ENCODE measurements at regions not wholly inside any gene's neighbourhood (a gene's known extent, or its start where the extent isn't known, plus 50 kb on each side); places are given as distances from the start of the nearest gene placed in this dataset.

GRCh38 chr2:234594715-234595114, 97.8 kb upstream of the ARL4C start:
- H4K91ac ChIP-seq (replicated peaks; ENCODE audit: insufficient read length, low read length) = peak overlapping the region; percentile 6
- no peaks in the 10 kb centered on the region for H3K9me3 ChIP-seq (ENCODE audit: insufficient read depth in 2 of 2, low read depth in 1 of 2, low read length in 1 of 2)
- H3K56ac ChIP-seq (replicated peaks; ENCODE audit: insufficient read length, low read depth, low read length) = no peak overlapping the region
- TF ChIP-seq TEAD4 (IDR thresholded peaks at IDR 0.05; ENCODE audit: low read depth, low read length) (no peak), GTF2F1 (IDR thresholded peaks at IDR 0.05; ENCODE audit: borderline replicate concordance, low read depth, low read length) (no peak), RBBP5 (IDR thresholded peaks at IDR 0.05; ENCODE audit: borderline replicate concordance, low read depth, low read length) (no peak), KDM4A (IDR thresholded peaks at IDR 0.05; ENCODE audit: low read depth, low read length, severe bottlenecking) (no peak), SAP30 (IDR thresholded peaks at IDR 0.05; ENCODE audit: insufficient read depth, insufficient replicate concordance, low read length) (no peak), CTBP2 (IDR thresholded peaks at IDR 0.05; ENCODE audit: borderline replicate concordance, insufficient read depth, insufficient read length, low read length) (no peak)
- no peak overlapping the region for H3K4me2 ChIP-seq (ENCODE audit: insufficient read depth in 1 of 2, low read depth in 2 of 2, low read length in 2 of 2)
- H2BK120ac ChIP-seq (replicated peaks; ENCODE audit: low read depth, low read length) = no peak overlapping the region
- H2AFZ ChIP-seq (ENCODE audit: low read length) = no peak overlapping the region
- no peaks in the 10 kb centered on the region for H3K79me1 ChIP-seq (ENCODE audit: low read depth, low read length)
- H2BK15ac ChIP-seq (ENCODE audit: low read length) = no peak overlapping the region
- POLR2A ChIA-PET (ENCODE audit: partially characterized antibody) = interaction anchor here (0.6 kb wide), 1 partner anchor 95 kb away, joined by 3 read pairs; no protein-coding TSS in a partner anchor
- H3K23ac ChIP-seq (ENCODE audit: insufficient read length) = no peak overlapping the region
- no peak overlapping the region for H3K14ac ChIP-seq (ENCODE audit: insufficient read length)
- CTCF ChIA-PET (ENCODE audit: partially characterized antibody) = interaction anchor here (3.1 kb wide), 1 partner anchor 11 kb away, joined by 9 read pairs; no protein-coding TSS in a partner anchor
- no peak overlapping the region for H3K4ac ChIP-seq (replicated peaks; ENCODE audit: insufficient read length, low read depth, low read length)
- H2AK5ac ChIP-seq (ENCODE audit: low read depth, low read length) = no peak overlapping the region
- no peaks in the 10 kb centered on the region for H3K36me3 ChIP-seq (ENCODE audit: control insufficient read depth in 2 of 4, insufficient read depth in 4 of 4, low read length in 3 of 4)
- H2BK5ac ChIP-seq (ENCODE audit: low read depth, low read length) = peak overlapping the region; percentile 54; the same call in 1 of the 2 replicates
- no peak overlapping the region for H4K8ac ChIP-seq (ENCODE audit: extremely low read depth, insufficient read depth, low read length)
- no peak overlapping the region for H4K5ac ChIP-seq (ENCODE audit: insufficient read length, low read depth, low read length)
- FAIRE-seq = no peak
- no peaks in the 10 kb centered on the region for H4K20me1 ChIP-seq (replicated peaks in 1 of 2; ENCODE audit: control insufficient read depth in 1 of 2, insufficient read depth in 2 of 2, low read length in 2 of 2)
- peak overlapping the region; percentile 4; the same call in 1 of the 2 replicates for H2BK12ac ChIP-seq (ENCODE audit: low read depth, low read length)
- peaks cover 7 to 12% (median 10%) of the 10 kb centered on the region in 4 experiments for H3K4me1 ChIP-seq (replicated peaks in 1 of 4; ENCODE audit: control insufficient read depth in 3 of 4, insufficient read depth in 4 of 4, low read length in 3 of 4)
- no peak overlapping the region for H3K9ac ChIP-seq (replicated peaks in 1 of 4; ENCODE audit: extremely low read depth in 1 of 4, low read depth in 3 of 4, low read length in 3 of 4)
- no peak overlapping the region for H3K27ac ChIP-seq (ENCODE audit: low read depth, low read length)
- 0 out of 2 replicates have a peak overlapping the region, but pooled peaks have one; percentile 3 for H2BK20ac ChIP-seq (ENCODE audit: low read length)
- WGBS, 2 experiments (ENCODE audit: extremely low coverage in 1 of 2, insufficient coverage in 1 of 2, insufficient read length in 1 of 2, insufficient replicate concordance in 2 of 2, low coverage in 1 of 2, low lambda C conversion rate in 2 of 2, missing lambda C conversion rate in 1 of 2) = 93% methylated on average over 5 of the region's 5 CpGs; no CpG with 5 or more reads in 1 of the 2 experiments
- no peak overlapping the region for H3K4me3 ChIP-seq (ENCODE audit: extremely low read depth in 1 of 4, insufficient read depth in 2 of 4, low read depth in 3 of 4, low read length in 4 of 4)
- peaks cover 2% of the 10 kb centered on the region; the same call in 1 of the 2 replicates for H3K23me2 ChIP-seq (ENCODE audit: low read depth, low read length)
- no peaks in the 10 kb centered on the region for H3K79me2 ChIP-seq (ENCODE audit: control insufficient read depth in 1 of 2, insufficient read depth in 2 of 2, low read length in 2 of 2)
- no peak for DNase-seq (ENCODE audit: low read depth in 1 of 2, low spot score in 2 of 2)
- H3K27me3 ChIP-seq (replicated peaks in 1 of 4; ENCODE audit: control insufficient read depth in 3 of 4, extremely low read depth in 1 of 4, insufficient read depth in 3 of 4, low read length in 3 of 4) = 0 out of 7 replicates have a peak, but pooled peaks cover 0 to 2% (median 0%) of the 10 kb centered on the region in 4 experiments
- H3K18ac ChIP-seq (ENCODE audit: extremely low read depth, low read length) = no peak overlapping the region
